Fibroblast of the conjunctiva (primary cell): ENCODE measurements at regions not wholly inside any gene's neighbourhood (a gene's known extent, or its start where the extent isn't known, plus 50 kb on each side); places are given as distances from the start of the nearest gene placed in this dataset.

Experiments
- DNase-seq: peaks from one replicate; pipeline ENCODE4 v3.0.0-alpha.2; 2010; ENCODE audit warnings: low read depth

- no peak for DNase-seq
Observed at GRCh38 chr4:171636606-171637005, 176.6 kb upstream of the GALNTL6 start.

- no peak for DNase-seq
Observed at GRCh38 chr4:171629737-171630136, 183.5 kb upstream of the GALNTL6 start.

GRCh38 chr4:171629182-171629581 lies 184.0 kb upstream of the GALNTL6 start:
- DNase-seq: no peak

- no peak for DNase-seq
Observed at GRCh38 chr4:171626554-171626953, 186.7 kb upstream of the GALNTL6 start.

- DNase-seq: no peak
Observed at GRCh38 chr4:171622729-171623128, 190.5 kb upstream of the GALNTL6 start.

GRCh38 chr4:171621646-171622045 lies 191.6 kb upstream of the GALNTL6 start:
- no peak for DNase-seq

GRCh38 chr4:171612907-171613306 lies 200.3 kb upstream of the GALNTL6 start:
- no peak for DNase-seq

- DNase-seq: no peak
Observed at GRCh38 chr4:171602638-171603355, 210.4 kb upstream of the GALNTL6 start.

- no peak for DNase-seq
Observed at GRCh38 chr4:171601091-171601490, 212.1 kb upstream of the GALNTL6 start.

- DNase-seq: no peak
Observed at GRCh38 chr4:171599628-171600027, 213.6 kb upstream of the GALNTL6 start.

GRCh38 chr4:171594293-171594692 lies 218.9 kb upstream of the GALNTL6 start:
- DNase-seq: no peak

- DNase-seq: no peak
Observed at GRCh38 chr4:171590716-171591115, 222.5 kb upstream of the GALNTL6 start.

- DNase-seq: no peak
Observed at GRCh38 chr4:171588764-171589163, 224.4 kb upstream of the GALNTL6 start.

GRCh38 chr4:171588051-171588545 lies 225.1 kb upstream of the GALNTL6 start:
- DNase-seq: no peak

GRCh38 chr4:171583790-171584189 lies 229.4 kb upstream of the GALNTL6 start:
- DNase-seq: no peak

- DNase-seq: no peak
Observed at GRCh38 chr4:171582961-171583581, 230.1 kb upstream of the GALNTL6 start.

- no peak for DNase-seq
Observed at GRCh38 chr4:171573181-171573580, 240.0 kb upstream of the GALNTL6 start.

- no peak for DNase-seq
Observed at GRCh38 chr4:171565130-171565788, 247.9 kb upstream of the GALNTL6 start.

- no peak for DNase-seq
Observed at GRCh38 chr4:171561419-171561818, 251.8 kb upstream of the GALNTL6 start.

- DNase-seq: no peak
Observed at GRCh38 chr4:171553961-171554360, 259.2 kb upstream of the GALNTL6 start.

GRCh38 chr4:171542640-171543039 lies 270.6 kb upstream of the GALNTL6 start:
- DNase-seq: no peak

GRCh38 chr4:171538601-171539100 lies 274.6 kb upstream of the GALNTL6 start:
- DNase-seq: no peak

GRCh38 chr4:171534391-171534790 lies 278.8 kb upstream of the GALNTL6 start:
- no peak for DNase-seq
